ENCODE measurements at regions not wholly inside any gene's neighbourhood (a gene's known extent, or its start where the extent isn't known, plus 50 kb on each side); places are given as distances from the start of the nearest gene placed in this dataset.

GRCh38 chr1:14220324-14220723 is 378.2 kb upstream of the KAZN start:
- DNase-seq: no peak

GRCh38 chr1:14220811-14221210 is 377.7 kb upstream of the KAZN start:
- DNase-seq: no peak

- DNase-seq: no peak
Observed at GRCh38 chr1:14222086-14222485, 376.4 kb upstream of the KAZN start.

- no peak for DNase-seq
Observed at GRCh38 chr1:14228677-14229076, 369.8 kb upstream of the KAZN start.

GRCh38 chr1:14233510-14233909 is 365.0 kb upstream of the KAZN start:
- DNase-seq: no peak

DNA sequence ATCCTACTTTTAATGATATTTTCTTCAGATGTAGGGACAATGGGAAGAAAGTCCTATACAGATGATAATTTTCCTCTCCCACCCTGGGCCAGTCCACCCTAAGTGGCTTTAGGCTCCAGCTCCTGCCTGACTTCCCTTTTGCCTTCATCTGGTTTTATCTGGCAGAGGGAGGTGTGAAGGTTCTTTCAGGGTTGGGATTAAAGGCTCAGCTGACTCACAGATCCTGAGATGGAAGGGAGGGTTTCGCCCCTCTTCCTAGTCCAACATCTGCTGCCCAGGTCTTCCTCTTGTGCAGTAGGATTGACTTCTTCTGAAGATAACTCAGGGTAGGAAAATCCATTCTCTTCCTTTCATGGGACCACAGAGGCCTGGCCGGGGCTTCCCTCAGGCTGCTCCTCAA is 362.4 kb upstream of the KAZN start:
- DNase-seq: no peak

DNA sequence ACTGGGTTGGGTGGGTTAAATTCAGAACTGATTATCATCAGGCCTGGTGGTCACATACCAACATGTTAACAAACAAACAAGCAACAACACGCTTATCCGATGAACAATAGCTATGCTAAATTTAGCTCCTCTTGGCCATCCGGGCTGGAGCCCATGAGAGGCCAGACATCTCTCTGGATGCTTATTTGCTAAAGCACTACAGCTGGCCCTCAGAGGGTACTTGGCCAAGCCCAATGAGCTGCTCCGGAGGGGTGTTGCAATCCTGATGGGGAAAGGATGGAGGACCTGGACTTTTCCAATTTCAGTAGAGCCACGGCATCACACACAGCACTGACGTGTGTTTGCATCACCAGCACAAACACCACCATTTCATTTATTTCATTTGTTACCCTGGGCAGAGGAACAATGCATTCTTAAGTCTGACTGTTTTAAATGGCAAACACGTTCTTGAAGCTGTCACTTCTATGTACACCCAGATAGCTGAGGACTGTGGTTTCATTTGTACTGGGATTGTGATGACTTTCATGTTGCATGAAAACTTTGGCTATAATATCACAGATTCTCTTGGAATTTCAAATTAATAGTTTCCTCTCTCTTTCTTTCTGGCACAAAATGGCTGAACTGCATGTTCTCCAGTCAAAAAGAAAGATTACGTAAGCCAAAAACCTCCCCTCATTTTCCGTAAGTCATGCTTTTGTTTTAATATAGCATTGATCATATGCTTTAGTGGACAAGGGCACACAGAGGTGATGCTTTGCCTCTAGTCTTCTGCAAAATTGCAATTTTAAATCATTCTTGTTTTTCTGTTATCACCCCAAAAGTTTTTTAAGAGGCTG is 359.8 kb upstream of the KAZN start:
- DNase-seq: no peak

- no peak for DNase-seq
Observed at GRCh38 chr1:14240265-14240664, 358.2 kb upstream of the KAZN start.

DNA sequence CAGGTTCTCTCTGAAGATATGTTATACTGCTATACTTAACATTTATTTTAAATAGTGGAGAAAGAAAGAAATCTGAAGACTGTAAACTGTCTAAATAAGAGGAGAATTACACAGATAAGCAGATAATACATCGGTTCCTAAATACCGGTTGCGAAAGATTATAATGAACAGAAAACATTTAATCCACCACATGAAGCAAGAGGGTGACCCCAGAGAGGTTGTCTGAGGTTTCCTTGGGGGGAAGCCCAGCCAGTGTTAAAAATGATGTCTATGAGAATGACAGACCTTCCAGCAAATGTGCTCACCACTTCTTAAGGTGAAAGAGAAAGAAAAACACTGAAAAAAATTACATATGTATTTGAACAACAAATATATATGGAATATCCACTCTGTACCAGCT is 356.4 kb upstream of the KAZN start:
- no peak for DNase-seq

GRCh38 chr1:14242870-14243269 is 355.6 kb upstream of the KAZN start:
- no peak for DNase-seq

- DNase-seq: no peak
Observed at GRCh38 chr1:14245954-14246353, 352.5 kb upstream of the KAZN start.

- DNase-seq: no peak
Observed at GRCh38 chr1:14246471-14246870, 352.0 kb upstream of the KAZN start.

DNA sequence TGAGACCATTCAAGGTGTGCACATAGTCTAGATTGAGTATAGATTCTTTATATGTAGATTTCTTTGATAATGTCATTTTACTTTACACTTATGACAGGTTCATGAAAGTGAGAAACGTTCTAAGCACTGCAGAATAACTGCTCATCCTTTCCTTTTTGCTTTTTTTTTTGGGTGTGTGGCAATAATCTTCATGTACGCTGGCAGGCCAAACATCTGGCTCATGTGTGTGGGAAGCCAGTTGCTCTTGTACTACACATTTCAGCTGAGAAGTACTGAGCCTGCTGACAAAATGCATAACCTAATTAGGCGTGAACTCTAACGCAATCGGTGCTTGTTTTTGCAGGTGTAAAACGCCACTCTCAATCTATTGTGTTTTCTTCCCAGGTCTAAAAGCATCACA is 350.8 kb upstream of the KAZN start:
- no peak for DNase-seq

DNA sequence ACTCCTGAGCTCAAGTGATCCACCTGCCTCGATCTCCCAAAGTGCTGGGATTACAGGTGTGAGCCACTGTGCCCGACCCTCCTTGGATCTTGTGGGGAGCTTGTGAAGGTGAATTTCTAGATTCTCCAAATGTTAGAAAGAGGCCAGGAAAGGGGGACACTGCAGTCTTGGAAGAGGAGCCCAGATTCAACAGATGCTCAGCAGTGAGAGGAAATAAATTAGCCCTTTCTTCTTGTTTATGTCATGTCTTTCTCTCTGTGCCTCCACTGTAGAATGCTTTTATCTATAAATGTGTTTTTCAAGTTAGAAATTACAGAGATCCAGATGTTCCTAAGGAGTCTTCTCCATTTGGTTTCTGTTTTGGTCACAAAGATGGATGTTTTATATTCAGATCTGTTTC is 346.6 kb upstream of the KAZN start:
- no peak for DNase-seq

- no peak for DNase-seq
Observed at GRCh38 chr1:14253676-14254075, 344.8 kb upstream of the KAZN start.

DNA sequence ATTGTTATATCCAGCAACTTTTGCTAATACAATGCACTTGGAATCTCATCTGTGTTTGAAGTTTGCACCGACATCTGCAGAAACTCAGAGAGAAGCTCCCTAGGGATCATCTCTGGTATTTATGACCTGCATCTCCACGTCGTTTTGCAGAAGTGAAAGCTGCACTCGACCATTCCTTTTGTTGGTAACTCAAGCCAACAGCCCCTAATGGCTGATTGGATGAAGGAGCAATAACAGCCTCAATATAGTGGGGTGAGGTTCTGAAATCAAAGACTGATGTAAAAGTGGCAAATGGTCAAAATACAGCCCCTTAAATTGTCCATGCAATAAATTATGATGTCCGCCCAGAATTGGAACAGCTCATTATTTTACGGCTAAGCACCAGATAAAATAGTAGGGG is 344.2 kb upstream of the KAZN start:
- no peak for DNase-seq

DNA sequence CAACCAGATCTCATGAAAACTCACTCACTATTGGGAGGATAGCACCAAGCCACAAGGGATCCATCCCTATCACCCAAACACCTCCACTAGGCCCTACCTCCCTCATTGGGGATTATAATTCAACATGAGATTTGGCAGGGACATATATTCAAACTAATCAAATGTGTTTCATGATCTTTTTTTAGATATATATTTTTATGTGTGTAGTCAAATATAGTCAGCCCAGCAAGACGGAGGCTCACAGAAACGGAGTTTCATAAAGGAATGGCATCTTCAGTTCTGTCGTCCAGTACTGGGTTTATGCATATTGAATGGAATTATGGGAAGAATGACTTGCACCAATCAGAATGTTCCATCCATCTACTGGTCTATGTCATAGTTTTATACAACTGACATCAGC is 343.3 kb upstream of the KAZN start:
- DNase-seq: no peak

- DNase-seq: no peak
Observed at GRCh38 chr1:14255711-14256110, 342.8 kb upstream of the KAZN start.

- no peak for DNase-seq
Observed at GRCh38 chr1:14259191-14259757, 339.2 kb upstream of the KAZN start.

DNA sequence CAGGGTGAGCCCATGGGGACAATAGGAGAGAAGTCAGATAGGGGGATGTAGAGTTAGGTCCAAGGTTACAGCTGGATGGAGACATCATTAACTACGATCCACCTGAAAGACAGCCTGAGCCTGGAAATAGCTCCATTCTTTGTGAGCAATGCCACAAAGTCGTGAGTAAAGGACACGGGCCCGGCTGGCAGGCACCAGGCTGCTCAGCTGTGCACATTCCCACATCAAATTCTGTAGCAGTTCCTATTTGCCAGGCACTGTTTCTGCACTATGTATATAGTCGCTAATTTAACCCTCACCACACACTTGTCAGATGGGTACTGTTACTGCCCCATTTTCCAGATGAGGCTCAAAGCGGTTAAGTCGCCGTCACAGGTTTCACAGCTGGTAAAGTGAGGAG is 338.0 kb upstream of the KAZN start:
- DNase-seq: no peak

- DNase-seq: peak; percentile 15
Observed at GRCh38 chr1:14261395-14261794, 337.1 kb upstream of the KAZN start.

DNA sequence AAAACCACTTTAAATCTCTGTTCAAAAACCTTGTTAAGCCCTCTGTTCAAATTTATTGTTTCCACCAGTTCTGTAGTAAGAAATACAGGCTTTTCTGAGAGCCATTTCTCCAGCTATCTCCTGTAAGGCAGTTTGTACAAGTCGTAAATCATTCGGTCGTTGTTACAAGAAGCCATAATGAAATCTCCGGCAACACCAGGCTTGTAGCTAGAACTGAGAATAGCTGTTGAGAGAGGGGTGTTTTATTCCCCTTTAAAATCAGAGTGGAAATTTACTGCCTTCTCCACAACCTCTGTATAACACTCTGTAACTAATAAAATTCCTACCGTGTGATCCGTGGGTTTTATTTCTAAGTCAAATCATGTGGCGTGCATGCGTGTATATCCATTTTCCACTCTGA is 335.8 kb upstream of the KAZN start:
- no peak for DNase-seq

DNA sequence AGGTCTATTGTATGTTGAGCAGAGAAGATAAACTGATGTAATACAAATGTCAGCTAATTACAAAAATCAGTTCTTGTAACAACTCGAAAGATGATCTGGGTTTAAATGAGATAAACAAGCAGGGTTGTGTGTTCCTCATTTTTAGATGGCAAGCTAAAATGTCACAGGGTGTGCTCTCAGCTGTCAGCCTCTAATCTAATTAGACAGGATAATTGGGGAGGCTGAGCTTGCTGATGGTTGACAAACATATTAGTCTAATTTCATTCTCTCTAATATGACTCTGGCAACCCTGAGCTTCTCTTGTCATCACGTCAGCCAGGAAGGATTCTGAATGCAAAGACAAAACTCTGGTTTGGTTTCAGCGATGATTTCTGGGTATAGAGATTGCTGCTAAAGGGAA is 335.3 kb upstream of the KAZN start:
- no peak for DNase-seq

DNA sequence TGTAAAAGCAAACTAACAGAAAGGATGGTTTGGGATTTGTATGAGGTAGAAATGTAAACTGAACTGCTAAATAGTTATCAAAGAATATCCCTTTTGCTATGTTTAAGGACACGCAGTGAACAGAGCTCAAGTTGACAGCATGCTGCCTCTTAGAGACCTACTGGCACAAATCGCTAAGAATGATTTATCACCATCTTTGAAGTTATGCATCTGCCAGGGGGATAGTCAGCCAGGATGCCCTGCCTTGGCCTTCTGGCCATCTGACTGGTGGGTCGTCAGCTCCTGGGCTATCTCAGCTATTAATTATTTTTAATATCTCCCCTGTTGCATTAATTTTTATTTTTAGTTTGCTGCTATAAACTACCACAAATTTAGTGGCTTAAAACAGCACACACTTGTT is 334.8 kb upstream of the KAZN start:
- DNase-seq: no peak

GRCh38 chr1:14265495-14265894 is 333.0 kb upstream of the KAZN start:
- DNase-seq: no peak
